ENCODE measurements at regions not wholly inside any gene's neighbourhood (a gene's known extent, or its start where the extent isn't known, plus 50 kb on each side); places are given as distances from the start of the nearest gene placed in this dataset.
"Not testable (repeated sequence)": the region's sequence is repeated elsewhere in the genome, so short reads cannot be mapped to it uniquely, and the experiment has no call there.

DNA sequence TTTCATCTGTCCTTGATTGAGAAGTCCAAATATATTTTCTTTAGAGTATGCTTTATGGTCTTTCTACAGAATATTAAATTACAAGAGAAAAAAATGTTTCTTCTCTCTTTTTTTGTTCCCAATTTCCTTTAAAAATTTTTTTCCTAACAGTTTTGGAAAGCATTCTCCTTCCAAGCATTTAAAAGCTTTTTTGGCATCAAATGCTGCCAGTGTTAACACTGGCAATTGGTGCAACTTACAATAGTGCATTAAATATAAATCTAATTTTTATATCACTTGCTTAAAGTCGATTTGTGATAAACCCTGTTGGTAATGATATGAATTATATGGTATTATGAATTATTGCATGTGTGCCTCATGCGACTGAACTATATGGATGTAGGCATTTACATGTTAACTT is 165.9 kb upstream of the ELL2 start:
- no peak for DNase-seq

GRCh38 chr5:96125231-96125891 is 163.7 kb upstream of the ELL2 start:
- peak; percentile 17 for DNase-seq

DNA sequence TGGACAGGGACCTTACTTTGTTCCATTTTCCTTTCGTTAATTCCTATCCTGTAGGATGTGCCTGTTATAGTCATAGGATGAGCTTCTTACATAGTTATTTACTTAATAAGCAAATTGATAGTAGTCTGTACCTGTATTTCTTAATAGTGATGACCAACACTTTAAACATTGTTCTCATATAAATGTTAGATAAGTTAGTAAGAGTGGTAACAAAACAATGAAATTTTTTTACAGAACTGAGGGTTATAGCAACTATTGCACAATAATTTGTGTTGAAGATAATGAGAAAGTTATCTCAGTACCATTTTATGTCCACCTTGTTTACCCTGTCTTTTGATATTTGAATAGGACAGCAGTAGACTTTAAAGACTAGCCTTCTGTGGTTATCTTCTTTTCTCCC is 162.9 kb upstream of the ELL2 start:
- no peak for DNase-seq

- DNase-seq = no peak
Measured at GRCh38 chr5:96123418-96123817, 161.8 kb upstream of the ELL2 start.

- DNase-seq = no peak
Measured at GRCh38 chr5:96121364-96121763, 159.7 kb upstream of the ELL2 start.

GRCh38 chr5:96120120-96120519 is 158.5 kb upstream of the ELL2 start:
- DNase-seq = no peak

- DNase-seq = no peak
Measured at GRCh38 chr5:96117771-96118651, 156.4 kb upstream of the ELL2 start.

DNA sequence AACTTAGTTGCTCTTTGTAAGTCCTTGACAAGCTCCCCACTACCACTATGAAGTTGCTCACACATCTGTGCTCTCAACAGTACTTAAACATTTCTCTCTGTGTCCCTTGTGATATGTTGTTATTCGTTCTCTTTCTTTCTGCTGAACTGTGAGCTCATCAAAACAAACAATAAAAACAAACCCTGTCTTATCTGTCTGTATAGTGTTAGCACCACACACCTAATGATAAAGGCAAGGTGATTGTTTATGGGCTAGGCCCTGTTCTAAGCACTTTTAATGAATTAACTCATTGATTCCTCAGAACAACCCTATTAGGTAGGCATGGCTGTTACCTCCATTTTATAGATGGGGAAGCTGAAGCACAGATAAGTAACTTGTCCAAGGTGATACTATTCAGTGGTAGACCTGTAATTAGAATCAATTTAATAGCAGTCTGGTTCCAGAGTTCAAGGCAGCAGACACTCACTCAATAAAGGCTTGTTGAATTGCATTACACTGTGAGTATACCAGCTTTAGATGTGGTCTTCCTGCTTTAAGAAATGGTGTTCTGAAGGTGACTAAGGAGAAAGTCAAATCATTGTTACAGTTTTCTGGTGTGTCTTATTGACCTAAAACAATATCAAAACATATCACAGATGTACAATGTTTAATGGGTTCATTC is 153.6 kb upstream of the ELL2 start:
- DNase-seq = no peak

DNA sequence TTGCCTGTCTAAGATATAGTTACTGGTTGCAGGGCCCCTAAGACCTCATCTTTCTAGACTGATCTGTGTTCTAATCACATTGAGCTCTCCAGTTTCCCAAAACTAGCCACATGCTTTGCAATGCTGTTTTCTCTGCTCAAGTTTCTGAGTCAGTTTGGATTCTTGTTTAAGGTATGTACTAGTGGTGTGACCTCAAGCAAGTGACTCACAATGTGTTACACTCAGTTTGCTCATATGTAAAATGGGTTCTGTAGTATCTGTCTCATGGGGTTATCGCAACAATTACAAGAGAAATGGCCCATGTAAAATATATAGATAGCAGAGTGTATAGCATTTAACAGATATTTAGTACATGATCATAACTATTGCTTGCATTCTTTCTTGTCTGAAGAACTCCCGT is 153.1 kb upstream of the ELL2 start:
- no peak for DNase-seq

DNA sequence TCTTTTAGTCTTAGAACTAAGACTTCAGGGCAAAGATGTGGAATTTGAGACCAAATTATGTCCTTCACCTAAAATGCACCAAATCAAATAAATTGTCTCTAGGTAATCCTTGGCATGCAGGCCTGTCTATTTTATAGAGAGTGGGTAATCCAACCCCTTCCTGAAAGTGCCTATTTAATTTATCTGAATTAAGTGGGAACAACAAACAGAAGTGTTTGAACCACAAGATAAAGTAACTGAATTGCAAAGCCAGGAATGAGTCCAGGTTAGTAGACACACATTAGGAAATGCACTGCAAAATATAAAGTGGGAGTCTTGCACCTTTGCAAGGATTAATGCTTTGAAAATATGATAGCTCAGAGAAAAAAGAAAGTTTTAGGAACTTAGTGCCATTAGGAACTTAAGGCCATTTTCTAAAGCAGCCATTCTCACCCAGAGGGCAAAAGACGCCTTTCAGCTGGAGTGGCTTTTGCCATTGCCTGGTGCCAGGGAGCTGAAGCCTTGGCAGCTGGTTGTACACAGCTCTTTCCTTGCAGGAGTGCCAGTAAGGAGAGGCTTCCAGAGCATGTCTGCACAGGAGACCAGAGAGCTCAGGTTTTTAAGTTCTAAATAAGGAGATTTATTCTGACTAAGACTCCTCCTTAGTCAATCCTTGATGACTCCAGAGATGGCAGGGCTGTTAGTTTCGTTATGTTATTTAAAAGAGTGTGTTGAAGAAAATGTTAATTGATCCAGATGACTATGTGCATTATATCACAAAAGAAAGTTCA is 151.7 kb upstream of the ELL2 start:
- DNase-seq = peak; percentile 51

GRCh38 chr5:96112703-96113102 is 151.1 kb upstream of the ELL2 start:
- DNase-seq = no peak

DNA sequence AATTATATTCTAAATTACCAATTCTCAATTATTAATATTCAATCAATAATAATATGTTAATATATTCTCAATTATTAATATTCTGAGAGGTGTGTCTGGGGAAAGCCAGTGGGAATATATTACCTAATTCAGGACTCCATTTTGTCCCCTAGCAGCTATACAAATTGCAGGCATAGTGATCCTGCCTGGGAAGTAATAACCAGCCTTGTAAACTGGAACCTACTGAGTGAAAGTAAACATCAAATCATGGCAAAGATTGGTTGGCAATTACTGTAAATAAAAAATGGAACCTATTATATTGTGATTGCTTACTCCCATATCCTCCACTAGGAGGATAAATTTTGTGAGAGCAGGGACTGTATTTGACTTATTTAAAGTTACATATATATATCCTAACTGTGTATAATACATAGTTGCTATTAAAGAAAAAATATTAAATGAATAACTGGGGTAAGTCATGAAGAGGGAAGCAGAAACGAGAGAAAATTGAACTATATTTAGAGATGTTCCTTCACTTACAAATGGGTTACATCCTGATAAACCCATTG is 150.5 kb upstream of the ELL2 start:
- no peak for DNase-seq

DNA sequence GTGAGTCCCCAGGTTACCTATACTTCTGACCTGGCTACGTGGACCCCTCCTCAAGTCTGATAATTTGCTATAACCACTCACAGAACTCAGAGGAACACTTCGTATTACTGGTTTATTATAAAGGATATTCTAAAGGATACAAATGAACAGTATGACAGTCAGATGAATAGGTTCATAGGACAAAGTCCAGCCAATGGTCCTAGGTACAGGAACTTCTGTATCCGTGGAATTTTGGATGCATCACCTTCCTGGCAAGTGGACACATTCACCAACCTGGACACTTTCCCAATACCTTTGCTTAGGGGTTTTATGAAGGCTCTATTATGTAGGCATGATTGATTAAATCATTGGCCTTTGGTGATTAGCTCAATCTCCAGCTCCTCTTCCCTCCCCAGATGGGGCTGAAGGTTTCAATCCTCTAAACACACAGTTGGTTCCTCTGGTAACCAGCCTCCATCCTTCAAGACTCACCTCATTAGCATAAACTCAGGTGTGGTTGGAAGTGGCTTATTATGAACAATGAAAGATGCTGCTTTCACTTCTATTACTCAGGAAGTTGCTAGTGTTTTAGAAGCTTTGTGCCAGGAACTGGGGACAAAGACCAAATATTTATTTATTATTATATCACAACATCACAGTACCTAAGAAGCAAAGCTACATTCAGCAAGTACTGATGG is 149.6 kb upstream of the ELL2 start:
- DNase-seq = no peak

DNA sequence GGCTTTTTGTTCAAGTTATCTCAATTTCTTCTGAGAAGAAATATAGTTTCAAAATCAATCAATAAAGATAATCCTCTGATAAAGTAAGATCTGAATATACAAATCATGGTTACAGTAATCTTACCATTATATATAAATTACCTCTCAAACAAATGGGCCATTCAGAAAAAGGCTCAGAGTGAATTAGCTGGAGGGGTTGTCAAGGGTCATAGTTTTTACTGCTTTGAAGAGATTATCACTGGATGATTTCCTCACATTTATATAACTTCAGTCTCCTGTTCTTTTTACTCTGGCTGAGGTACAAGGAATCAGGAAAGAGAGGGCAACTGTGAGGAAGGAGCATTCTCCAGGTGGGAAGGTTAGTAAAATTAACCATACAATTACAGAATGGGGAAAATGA is 148.6 kb upstream of the ELL2 start:
- no peak for DNase-seq

DNA sequence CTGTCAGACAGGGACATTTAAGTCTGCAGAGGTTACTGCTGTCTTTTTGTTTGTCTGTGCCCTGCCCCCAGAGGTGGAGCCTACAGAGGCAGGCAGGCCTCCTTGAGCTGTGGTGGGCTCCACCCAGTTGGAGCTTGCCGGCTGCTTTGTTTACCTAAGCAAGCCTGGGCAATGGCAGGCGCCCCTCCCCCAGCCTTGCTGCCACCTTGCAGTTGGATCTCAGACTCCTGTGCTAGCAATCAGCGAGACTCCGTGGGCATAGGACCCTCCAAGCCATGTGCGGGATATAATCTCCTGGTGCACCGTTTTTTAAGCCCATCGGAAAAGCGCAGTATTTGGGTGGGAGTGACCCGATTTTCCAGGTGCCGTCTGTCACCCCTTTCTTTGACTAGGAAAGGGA is 147.0 kb upstream of the ELL2 start:
- DNase-seq = not testable (repeated sequence)

DNA sequence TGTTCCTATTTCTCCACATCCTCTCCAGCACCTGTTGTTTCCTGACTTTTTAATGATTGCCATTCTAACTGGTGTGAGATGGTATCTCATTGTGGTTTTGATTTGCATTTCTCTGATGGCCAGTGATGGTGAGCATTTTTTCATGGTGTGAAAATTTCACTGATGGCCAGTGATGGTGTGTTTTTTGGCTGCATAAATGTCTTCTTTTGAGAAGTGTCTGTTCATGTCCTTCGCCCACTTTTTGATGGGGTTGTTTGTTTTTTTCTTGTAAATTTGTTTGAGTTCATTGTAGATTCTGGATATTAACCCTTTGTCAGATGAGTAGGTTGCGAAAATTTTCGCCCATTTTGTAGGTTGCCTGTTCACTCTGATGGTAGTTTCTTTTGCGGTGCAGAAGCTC is 142.2 kb upstream of the ELL2 start:
- not testable (repeated sequence) for DNase-seq

DNA sequence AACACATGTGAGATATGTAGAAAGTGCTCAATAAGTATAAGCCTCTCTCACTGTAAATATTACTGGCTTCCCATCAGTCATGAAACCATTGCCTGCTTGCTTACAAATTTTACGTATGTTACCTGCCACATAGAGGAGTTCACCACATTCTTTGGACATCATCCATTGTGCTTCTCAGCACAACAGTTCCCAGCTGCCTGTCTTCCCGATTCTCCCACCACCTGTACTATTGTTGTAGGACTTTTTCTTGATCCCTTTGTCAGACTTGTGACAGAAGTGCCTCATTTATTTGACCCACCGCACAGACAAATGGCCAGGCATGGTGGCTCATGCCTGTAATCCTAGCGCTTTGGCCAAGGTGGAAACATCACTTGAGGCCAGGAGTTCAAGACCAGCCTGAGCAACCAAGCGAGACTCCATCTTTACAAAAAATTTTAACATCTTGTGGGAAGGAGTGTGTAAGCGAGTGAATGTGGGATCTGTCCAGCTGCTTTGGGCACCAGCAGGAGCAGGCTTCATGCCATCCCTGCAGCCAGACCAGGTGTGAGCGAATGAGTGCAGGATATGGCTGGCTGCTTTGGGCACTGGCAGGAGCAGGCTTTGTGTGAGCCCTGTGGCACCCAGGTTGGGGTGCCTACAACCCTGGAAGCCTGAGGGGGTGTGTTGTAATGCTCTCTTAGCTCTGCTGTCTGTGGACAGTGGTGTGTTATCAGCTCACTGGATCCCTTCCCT is 139.9 kb upstream of the ELL2 start:
- no peak for DNase-seq

GRCh38 chr5:96097488-96097887 is 135.8 kb upstream of the ELL2 start:
- DNase-seq = not testable (repeated sequence)

DNA sequence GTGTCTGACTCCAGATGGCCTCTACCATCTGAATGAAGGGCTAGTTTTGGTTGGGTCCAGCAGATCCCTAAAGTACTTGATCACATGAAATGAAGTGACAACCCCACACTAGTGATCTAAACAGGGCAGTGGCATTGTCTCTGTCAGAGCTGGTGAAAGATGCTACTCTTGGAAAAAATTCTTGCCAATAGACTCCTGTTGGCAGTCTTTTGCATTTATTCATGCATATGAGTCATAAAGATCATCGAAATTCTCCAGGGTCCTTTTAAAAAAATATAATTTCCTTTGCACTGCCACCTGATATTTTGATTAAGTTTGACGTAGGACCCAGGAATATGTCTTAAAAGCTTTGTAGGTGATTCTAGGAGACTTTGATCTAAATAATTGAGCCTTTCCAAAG is 135.1 kb upstream of the ELL2 start:
- no peak for DNase-seq

DNA sequence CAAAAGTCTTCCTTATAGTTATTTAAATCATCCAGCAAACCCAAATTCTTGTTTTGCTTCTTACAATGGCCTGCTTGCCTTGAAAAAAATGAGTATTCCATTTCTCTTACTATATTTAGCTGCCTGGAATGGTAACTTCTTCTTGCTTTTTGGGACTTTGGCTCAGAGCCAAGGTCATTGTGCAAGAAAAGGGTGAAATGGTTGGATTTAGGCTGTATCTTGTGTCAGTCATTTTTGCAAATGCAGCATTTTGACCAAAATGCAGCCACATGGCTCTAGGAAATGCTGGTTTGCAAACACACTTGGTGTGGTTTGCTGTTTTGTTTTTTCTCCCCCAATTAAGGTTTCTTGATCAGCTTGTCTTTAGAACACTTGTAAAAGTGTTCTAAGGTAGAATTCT is 133.3 kb upstream of the ELL2 start:
- no peak for DNase-seq

DNA sequence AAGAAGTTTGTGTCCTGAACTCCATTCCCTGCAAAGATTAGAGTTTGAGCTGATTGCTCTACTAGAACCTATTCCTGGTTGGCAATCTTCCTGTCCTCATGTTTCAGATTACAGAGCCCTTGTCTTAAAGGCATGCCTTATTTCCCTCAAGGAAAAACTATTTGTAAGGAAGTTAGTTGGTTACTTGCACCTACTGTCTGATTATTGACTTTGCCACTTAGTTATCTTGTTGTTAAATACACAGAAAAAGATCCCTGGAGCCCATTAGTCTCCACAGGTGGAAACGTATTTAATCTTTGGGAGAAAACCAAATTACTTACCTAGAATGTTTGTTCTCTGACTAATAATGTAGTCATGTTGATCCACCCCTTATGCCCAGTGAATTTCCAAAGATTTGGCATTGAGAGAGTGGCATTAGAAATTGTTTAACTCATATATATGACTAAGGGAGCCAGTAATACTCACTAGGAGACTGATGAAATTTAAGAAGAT is 132.3 kb upstream of the ELL2 start:
- DNase-seq = no peak

All from tongue (tissue), 1 donor.